ENCODE measurements at regions not wholly inside any gene's neighbourhood (a gene's known extent, or its start where the extent isn't known, plus 50 kb on each side); places are given as distances from the start of the nearest gene placed in this dataset.

DNA sequence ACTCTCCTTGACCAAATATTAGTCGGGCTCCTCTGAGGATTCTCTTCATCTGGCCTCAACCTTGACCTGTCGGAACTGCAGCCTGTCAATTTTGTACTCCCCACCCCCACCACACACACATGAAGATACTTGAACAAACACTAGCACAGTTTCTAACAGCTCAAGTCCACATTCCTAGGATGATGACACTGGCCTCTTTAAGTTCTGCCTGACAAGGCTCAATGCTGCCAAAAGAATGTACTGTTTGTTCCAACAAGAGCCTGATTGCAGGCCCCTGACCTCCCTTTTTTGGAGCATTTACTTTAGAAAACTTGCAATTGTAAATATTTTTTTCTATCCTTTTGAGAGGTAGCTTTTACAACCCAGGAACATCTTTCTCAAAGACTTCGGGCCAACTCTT is 169.2 kb upstream of the IRS2 start:
- DNase-seq (ENCODE audit: insufficient read length, low spot score) (no peak), FAIRE-seq (no peak)
- TF ChIP-seq CTCF (IDR thresholded peaks at IDR 0.05; ENCODE audit: insufficient read depth, missing control alignments): no peak

DNA sequence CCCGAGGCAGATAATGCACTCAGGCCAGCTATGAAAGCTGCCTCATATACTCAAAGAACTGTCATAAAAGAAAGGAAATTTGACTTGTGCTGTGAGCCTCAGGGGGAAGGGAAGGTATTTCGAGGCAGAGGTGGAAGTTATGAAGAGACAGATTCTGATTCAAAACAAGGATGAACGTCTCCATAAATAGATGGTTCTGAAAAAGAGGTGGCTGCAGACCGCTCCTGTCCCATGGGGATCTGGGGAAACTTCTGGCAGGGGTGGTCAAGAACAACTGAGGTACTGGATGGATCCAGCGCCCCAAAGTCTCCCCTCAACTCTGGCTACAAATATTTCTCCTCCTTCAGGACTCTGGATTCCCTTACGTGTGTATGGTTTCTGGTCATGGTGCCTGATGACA is 168.1 kb upstream of the IRS2 start:
- TF ChIP-seq CTCF (IDR thresholded peaks at IDR 0.05; ENCODE audit: insufficient read depth, missing control alignments): no peak
- DNase-seq (ENCODE audit: insufficient read length, low spot score): no peak
- FAIRE-seq: no peak

- DNase-seq (ENCODE audit: insufficient read length, low spot score) (no peak), FAIRE-seq (no peak)
- TF ChIP-seq CTCF (IDR thresholded peaks at IDR 0.05; ENCODE audit: insufficient read depth, missing control alignments): no peak
Measured at GRCh38 chr13:109951491-109951890, 165.1 kb upstream of the IRS2 start.

DNA sequence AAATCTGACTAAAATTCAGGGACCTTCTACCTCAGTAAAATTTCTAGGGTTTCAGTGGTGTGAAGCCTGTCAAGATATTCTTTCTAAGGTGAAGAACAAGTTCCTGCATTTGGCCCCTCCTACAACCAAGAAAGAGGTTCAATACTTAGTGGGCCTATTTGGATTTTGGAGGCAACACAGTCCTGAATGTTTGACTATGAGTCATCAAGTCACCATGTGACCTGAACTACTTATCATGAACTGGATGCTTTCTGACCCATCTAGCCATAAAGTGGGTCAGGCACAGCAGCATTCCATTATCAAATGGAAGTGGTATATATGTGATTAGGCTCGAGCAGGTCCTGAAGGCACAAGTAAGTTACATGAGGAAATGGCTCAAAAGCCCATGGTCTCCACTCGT is 163.0 kb upstream of the IRS2 start:
- no peak for TF ChIP-seq CTCF (IDR thresholded peaks at IDR 0.05; ENCODE audit: insufficient read depth, missing control alignments)
- DNase-seq (ENCODE audit: insufficient read length, low spot score) (no peak), FAIRE-seq (no peak)

- no peak for FAIRE-seq
- no peak for TF ChIP-seq CTCF (IDR thresholded peaks at IDR 0.05; ENCODE audit: insufficient read depth, missing control alignments)
Measured at GRCh38 chr13:109947006-109947405, 160.6 kb upstream of the IRS2 start.

GRCh38 chr13:109945206-109945960 is 159.0 kb upstream of the IRS2 start:
- TF ChIP-seq CTCF (IDR thresholded peaks at IDR 0.05; ENCODE audit: insufficient read depth, missing control alignments): no peak
- no peak for FAIRE-seq
- DNase-seq (ENCODE audit: insufficient read length, low spot score): no peak

More at GRCh38 chr13:109947006-109947405, 160.6 kb upstream of the IRS2 start:
- DNase-seq (ENCODE audit: insufficient read length, low spot score): no peak

- no peak for TF ChIP-seq CTCF (IDR thresholded peaks at IDR 0.05; ENCODE audit: insufficient read depth, missing control alignments)
- DNase-seq (ENCODE audit: insufficient read length, low spot score): no peak
- no peak for FAIRE-seq
Measured at GRCh38 chr13:109941951-109942350, 155.6 kb upstream of the IRS2 start.
